CD4-positive, alpha-beta T cell (primary cell): ENCODE measurements at regions not wholly inside any gene's neighbourhood (a gene's known extent, or its start where the extent isn't known, plus 50 kb on each side); places are given as distances from the start of the nearest gene placed in this dataset.

ENCODE experiments used
- ATAC-seq: fragments of 200-7000 bp; cut with Tn5 transposase; one replicate; pipeline ENCODE4 v1.10.0; 2022; ENCODE audit warnings: mild to moderate bottlenecking; ENCODE audit not compliant: poor library complexity
- CTCF ChIA-PET: fragments of 350-600 bp; sonication (Branson Sonifier 250); formaldehyde crosslinking; loops from one replicate; lab custom pipeline; 2021; ENCODE audit warnings: antibody characterized with exemption, inconsistent platforms; lab: Charles Lee
- POLR2A ChIA-PET: fragments of 350-600 bp; sonication (Branson Sonifier 250); formaldehyde crosslinking; loops from one replicate; lab custom pipeline; 2021; ENCODE audit warnings: antibody characterized with exemption, inconsistent platforms; lab: Charles Lee
- DNase-seq, 14 experiments: peaks; one replicate each; pipeline ENCODE4 v3.0.0-alpha.2; 2013 to 2020; ENCODE audit warnings: mixed read lengths in 2 of 14
- H3K27ac ChIP-seq, 2 donors: one replicate each; pipeline versions ENCODE4 v1.5.1 to v1.7.0; 2013; ENCODE audit warnings: low read length in 2 of 2, low read depth in 1 of 2, mild to moderate bottlenecking in 1 of 2
- H3K27me3 ChIP-seq, 2 experiments: 1 replicate in 1 of 2; 2 replicates in 1 of 2; pipeline versions ENCODE4 v1.6.1 to v1.7.0; 2013; ENCODE audit warnings: low read length in 2 of 2, control low read depth in 1 of 2, mild to moderate bottlenecking in 1 of 2, moderate library complexity in 1 of 2; ENCODE audit not compliant: insufficient read depth in 2 of 2, control insufficient read depth in 1 of 2
- H3K36me3 ChIP-seq: one replicate; pipeline ENCODE4 v1.6.1; 2013; ENCODE audit warnings: low read length, control low read depth; ENCODE audit not compliant: insufficient read depth
- H3K4me1 ChIP-seq: one replicate; pipeline ENCODE4 v1.6.1; 2013; ENCODE audit warnings: low read length, control low read depth; ENCODE audit not compliant: insufficient read depth
- H3K4me3 ChIP-seq: one replicate; pipeline ENCODE4 v1.5.1; 2013; ENCODE audit warnings: mild to moderate bottlenecking, low read length, moderate library complexity
- H3K9me3 ChIP-seq, 2 experiments: 1 replicate in 1 of 2; 2 replicates in 1 of 2; pipeline versions ENCODE4 v1.6.1 to v1.7.0; 2013; ENCODE audit warnings: low read length in 2 of 2, mild to moderate bottlenecking in 2 of 2, control low read depth in 1 of 2, moderate library complexity in 1 of 2; ENCODE audit not compliant: control insufficient read depth in 1 of 2, insufficient read depth in 1 of 2
- H3K27ac Mint-ChIP-seq: one replicate; pipeline ENCODE4 v1.8.0; 2020; ENCODE audit warnings: mixed read lengths
- H3K27me3 Mint-ChIP-seq: one replicate; pipeline ENCODE4 v1.8.0; 2021; ENCODE audit warnings: mixed read lengths
- H3K36me3 Mint-ChIP-seq: one replicate; pipeline ENCODE4 v1.8.0; 2021; ENCODE audit warnings: low read depth, mixed read lengths
- H3K4me1 Mint-ChIP-seq: one replicate; pipeline ENCODE4 v1.8.0; 2021; ENCODE audit warnings: low read depth, mixed read lengths
- H3K4me3 Mint-ChIP-seq: one replicate; pipeline ENCODE4 v1.8.0; 2020; ENCODE audit warnings: mild to moderate bottlenecking, mixed read lengths
- H3K9me3 Mint-ChIP-seq: one replicate; pipeline ENCODE4 v1.8.0; 2020; ENCODE audit warnings: mixed read lengths
- CTCF ChIP-seq: fragments of 200-600 bp; IDR thresholded peaks from one replicate; pipeline ENCODE4 v1.8.0; 2022; ENCODE audit warnings: antibody characterized with exemption, mild to moderate bottlenecking
- intact Hi-C, 2 experiments: fragments of 100-400 bp; cut with DNase I in 1 of 2; cut with micrococcal nuclease in 1 of 2; formaldehyde crosslinking; loops; one replicate each; pipeline versions ENCODE4 v1.15.1 to v1.9.0; 2023 to 2025; cut with DNase I, micrococcal nuclease

GRCh38 chr12:91954747-91955146 is 190.9 kb downstream of the BTG1 start:
- Histone ChIP-seq H3K27ac (no peak overlapping the region), H3K4me1 (no peaks in the 10 kb centered on the region), H3K9me3 (no peaks in the 10 kb centered on the region), H3K27me3 (no peaks in the 10 kb centered on the region), H3K36me3 (no peaks in the 10 kb centered on the region), H3K4me3 (no peak overlapping the region)
- Mint-ChIP-seq H3K36me3 (peaks cover 8% of the 10 kb centered on the region), H3K4me1 (no peaks in the 10 kb centered on the region), H3K27ac (no peak overlapping the region), H3K9me3 (peaks cover 10% of the 10 kb centered on the region), H3K27me3 (no peaks in the 10 kb centered on the region), H3K4me3 (no peak overlapping the region)
- no peak for ATAC-seq
- CTCF ChIA-PET = interaction anchor here (1.2 kb wide), 1 partner anchor 37 kb away, joined by 3 read pairs; no protein-coding TSS in a partner anchor
- no peak for DNase-seq
- POLR2A ChIA-PET = no interaction called here
- intact Hi-C loops = no loop called here
- TF ChIP-seq CTCF = no peak

- Mint-ChIP-seq H3K27me3 (no peaks in the 10 kb centered on the region), H3K4me1 (no peaks in the 10 kb centered on the region), H3K36me3 (peaks cover 8% of the 10 kb centered on the region), H3K27ac (no peak overlapping the region), H3K9me3 (peaks cover 10% of the 10 kb centered on the region), H3K4me3 (no peak overlapping the region)
- no peaks in the 10 kb centered on the region for H3K9me3 ChIP-seq
- no peak for DNase-seq
- POLR2A ChIA-PET = no interaction called here
- CTCF ChIA-PET = interaction anchor here (1.2 kb wide), 1 partner anchor 37 kb away, joined by 3 read pairs; no protein-coding TSS in a partner anchor
- H3K27me3 ChIP-seq = no peaks in the 10 kb centered on the region
- no peaks in the 10 kb centered on the region for H3K36me3 ChIP-seq
- H3K4me1 ChIP-seq = no peaks in the 10 kb centered on the region
- no peak for ATAC-seq
- TF ChIP-seq CTCF = no peak
- no peak overlapping the region for H3K27ac ChIP-seq
- H3K4me3 ChIP-seq = no peak overlapping the region
- intact Hi-C loops = no loop called here
Observed at GRCh38 chr12:91954326-91954725, 191.3 kb downstream of the BTG1 start.

GRCh38 chr12:91952916-91953315 is 192.7 kb downstream of the BTG1 start:
- Mint-ChIP-seq H3K4me1 (peaks cover 12% of the 10 kb centered on the region), H3K9me3 (peaks cover 10% of the 10 kb centered on the region), H3K27ac (no peak overlapping the region), H3K27me3 (no peaks in the 10 kb centered on the region), H3K4me3 (no peak overlapping the region), H3K36me3 (peaks cover 8% of the 10 kb centered on the region)
- no peak for TF ChIP-seq CTCF
- Histone ChIP-seq H3K27me3 (no peaks in the 10 kb centered on the region), H3K36me3 (no peaks in the 10 kb centered on the region), H3K27ac (no peak overlapping the region), H3K9me3 (no peaks in the 10 kb centered on the region), H3K4me3 (no peak overlapping the region), H3K4me1 (peaks cover 6% of the 10 kb centered on the region)
- intact Hi-C loops = no loop called here
- DNase-seq = no peak
- POLR2A ChIA-PET = no interaction called here
- CTCF ChIA-PET = no interaction called here
- ATAC-seq = no peak
